ENCODE measurements at regions not wholly inside any gene's neighbourhood (a gene's known extent, or its start where the extent isn't known, plus 50 kb on each side); places are given as distances from the start of the nearest gene placed in this dataset.

DNA sequence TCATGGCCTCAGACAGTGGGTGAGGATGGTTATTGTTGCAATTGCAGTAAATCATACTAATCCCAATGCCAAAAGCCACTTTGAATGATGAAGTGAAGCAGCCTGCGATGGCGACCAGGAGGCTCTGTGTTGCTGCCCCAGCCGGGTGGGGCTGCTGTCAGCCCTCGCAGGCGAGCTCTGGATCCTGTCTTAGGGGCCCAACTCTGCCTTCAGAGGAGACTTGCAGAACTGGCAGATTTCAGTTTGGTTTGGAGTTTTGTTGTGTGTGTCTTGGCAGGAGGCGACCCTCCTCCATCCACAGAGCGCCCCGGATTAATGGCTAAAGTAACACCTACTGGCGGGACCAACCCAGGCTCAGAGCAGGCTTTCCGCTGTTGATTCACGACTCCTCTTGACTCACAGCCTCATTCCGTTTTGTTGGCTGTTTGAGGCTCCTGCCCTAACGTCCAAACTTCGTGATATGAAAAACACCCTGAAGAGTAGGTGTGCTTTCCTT lies 67.9 kb upstream of the BMPER start:
- TF ChIP-seq SP1 (IDR thresholded peaks at IDR 0.05) (no peak), FOXM1 (IDR thresholded peaks at IDR 0.05; ENCODE audit: borderline replicate concordance) (no peak), TARDBP (IDR thresholded peaks at IDR 0.05) (no peak), ZNF384 (IDR thresholded peaks at IDR 0.05) (no peak), FOXA1 (IDR thresholded peaks at IDR 0.05) (no peak), L3MBTL2 (conservative IDR thresholded peaks at IDR 0.05) (no peak), BHLHE40 (IDR thresholded peaks at IDR 0.05; ENCODE audit: borderline replicate concordance) (no peak), SUZ12 (IDR thresholded peaks at IDR 0.05) (no peak), ELF4 (IDR thresholded peaks at IDR 0.05) (no peak), CTBP1 (IDR thresholded peaks at IDR 0.05; ENCODE audit: borderline replicate concordance) (no peak), ARNT (IDR thresholded peaks at IDR 0.05) (no peak), FOXK2 (IDR thresholded peaks at IDR 0.05) (no peak)
